ENCODE measurements at regions not wholly inside any gene's neighbourhood (a gene's known extent, or its start where the extent isn't known, plus 50 kb on each side); places are given as distances from the start of the nearest gene placed in this dataset.

DNA sequence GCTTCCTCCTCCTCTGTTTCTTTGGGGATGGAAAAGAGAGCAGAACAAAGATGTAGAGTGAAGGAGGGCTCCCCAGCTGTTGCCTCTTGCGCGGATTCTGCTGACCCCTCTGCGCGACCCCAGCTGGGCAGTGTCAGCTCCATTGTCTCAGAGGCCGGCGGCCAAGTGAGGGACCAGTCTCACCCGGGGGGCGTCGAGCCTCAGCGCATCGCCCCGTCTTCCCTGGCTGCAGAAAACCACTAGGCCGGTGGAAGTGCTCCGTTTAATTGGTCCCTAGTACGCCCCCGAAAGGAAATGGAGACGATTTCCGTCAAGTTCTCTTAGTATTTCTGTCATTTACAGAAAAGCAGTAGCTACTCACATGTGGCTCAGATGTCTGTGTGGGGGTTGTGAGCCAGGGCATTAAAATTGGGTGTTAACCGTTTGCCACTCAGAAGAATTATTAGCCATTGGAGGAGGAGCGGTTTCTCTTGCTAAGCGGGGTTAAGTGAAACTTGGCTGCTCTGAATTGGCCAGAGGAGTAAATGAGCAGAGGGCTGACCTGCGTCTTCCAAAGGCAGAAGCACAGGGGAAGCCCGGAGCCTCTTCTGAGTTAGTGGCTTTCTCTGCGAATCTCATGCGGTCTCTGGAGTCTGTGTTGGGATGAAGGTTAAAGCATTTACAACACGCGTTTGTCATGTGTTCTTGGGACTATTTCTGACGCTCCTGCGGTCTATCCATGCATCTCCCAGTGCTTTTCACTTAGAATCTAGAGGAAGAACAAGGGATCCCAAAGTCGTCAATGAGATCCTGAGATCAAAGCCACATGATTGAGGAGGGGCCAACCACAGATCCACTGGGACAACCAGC lies 132.8 kb upstream of the MYO16 start:
- H3K4me3 ChIP-seq (replicated peaks in 1 of 2; ENCODE audit: low read depth in 2 of 2, low read length in 2 of 2) = peak overlapping the region; percentile 7 to 31
- peak; percentile 6 to 19 for DNase-seq (ENCODE audit: low read depth in 2 of 2)
- TF ChIP-seq, protein P1, sequence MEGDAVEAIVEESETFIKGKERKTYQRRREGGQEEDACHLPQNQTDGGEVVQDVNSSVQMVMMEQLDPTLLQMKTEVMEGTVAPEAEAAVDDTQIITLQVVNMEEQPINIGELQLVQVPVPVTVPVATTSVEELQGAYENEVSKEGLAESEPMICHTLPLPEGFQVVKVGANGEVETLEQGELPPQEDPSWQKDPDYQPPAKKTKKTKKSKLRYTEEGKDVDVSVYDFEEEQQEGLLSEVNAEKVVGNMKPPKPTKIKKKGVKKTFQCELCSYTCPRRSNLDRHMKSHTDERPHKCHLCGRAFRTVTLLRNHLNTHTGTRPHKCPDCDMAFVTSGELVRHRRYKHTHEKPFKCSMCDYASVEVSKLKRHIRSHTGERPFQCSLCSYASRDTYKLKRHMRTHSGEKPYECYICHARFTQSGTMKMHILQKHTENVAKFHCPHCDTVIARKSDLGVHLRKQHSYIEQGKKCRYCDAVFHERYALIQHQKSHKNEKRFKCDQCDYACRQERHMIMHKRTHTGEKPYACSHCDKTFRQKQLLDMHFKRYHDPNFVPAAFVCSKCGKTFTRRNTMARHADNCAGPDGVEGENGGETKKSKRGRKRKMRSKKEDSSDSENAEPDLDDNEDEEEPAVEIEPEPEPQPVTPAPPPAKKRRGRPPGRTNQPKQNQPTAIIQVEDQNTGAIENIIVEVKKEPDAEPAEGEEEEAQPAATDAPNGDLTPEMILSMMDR (IDR thresholded peaks at IDR 0.05; ENCODE audit: low read depth, low read length) = no peak

DNA sequence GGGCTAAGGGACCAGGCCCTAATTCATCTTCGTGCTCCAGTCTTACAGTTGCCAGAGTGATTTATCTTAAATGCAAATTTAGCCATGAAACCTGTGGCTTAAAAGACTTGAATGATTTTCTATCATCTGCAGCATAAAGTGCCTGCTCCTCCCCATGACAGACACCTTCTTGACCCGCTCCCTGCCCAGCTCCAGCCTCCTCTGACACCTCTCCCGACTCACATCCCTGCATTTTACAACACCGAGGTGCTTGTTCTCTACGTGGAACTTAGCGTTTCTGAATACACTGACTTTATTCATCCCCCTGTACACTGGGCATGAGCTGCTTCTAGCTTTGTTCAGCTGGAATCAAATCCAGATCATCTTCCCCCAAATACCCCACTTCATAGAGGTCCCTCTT lies 128.7 kb upstream of the MYO16 start:
- no peak for DNase-seq (ENCODE audit: low read depth in 2 of 2)
- TF ChIP-seq, protein P1 (IDR thresholded peaks at IDR 0.05; ENCODE audit: low read depth, low read length) = no peak
- no peak overlapping the region for H3K4me3 ChIP-seq (replicated peaks in 1 of 2; ENCODE audit: low read depth in 2 of 2, low read length in 2 of 2)

DNA sequence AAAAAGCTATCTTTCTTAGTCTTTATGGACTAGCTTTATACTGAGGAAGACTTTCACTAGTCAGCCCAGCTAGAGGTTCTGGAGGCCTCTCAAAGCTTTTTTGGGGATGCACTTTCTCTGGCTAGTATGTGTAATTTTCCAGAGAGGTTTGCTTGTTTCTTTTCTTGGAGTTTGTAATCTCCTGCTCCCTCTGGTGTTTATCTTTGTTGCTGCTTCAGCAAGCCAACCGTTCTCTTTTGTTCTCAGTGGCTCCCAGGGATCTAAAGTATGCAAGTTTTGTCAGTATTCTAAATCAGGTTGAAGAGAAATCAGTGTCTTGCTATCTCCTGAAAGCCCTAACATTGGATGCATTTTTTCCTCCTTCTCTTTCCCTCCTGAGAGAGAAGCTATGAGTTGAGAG lies 121.1 kb upstream of the MYO16 start:
- H3K4me3 ChIP-seq (replicated peaks in 1 of 2; ENCODE audit: low read depth in 2 of 2, low read length in 2 of 2) = no peak overlapping the region
- peak; percentile 48 to 65 for DNase-seq (ENCODE audit: low read depth in 2 of 2)
- TF ChIP-seq, protein P1 (IDR thresholded peaks at IDR 0.05; ENCODE audit: low read depth, low read length) = peak; percentile 66

DNA sequence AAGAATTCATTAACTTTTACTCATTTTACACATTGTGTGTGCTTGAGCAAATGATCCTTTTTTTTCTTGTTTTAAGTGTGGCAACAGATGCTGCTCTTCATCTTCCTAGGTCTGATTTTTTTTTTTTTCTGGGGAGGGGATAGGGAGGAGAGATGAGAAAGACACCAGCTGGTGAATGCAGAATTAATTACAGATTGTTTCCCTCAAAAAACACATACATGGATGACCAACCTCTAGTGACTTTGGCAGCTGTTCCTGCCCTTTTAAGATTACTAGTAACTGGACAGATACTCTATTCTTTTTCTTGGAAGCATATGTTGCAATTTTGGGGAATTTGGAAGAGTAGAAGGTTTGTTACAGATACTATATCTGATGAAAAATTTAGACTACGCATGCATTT lies 103.6 kb upstream of the MYO16 start:
- H3K4me3 ChIP-seq (replicated peaks in 1 of 2; ENCODE audit: low read depth in 2 of 2, low read length in 2 of 2) = no peak overlapping the region
- DNase-seq (ENCODE audit: low read depth in 2 of 2) = no peak
- TF ChIP-seq, protein P1 (IDR thresholded peaks at IDR 0.05; ENCODE audit: low read depth, low read length) = no peak

DNA sequence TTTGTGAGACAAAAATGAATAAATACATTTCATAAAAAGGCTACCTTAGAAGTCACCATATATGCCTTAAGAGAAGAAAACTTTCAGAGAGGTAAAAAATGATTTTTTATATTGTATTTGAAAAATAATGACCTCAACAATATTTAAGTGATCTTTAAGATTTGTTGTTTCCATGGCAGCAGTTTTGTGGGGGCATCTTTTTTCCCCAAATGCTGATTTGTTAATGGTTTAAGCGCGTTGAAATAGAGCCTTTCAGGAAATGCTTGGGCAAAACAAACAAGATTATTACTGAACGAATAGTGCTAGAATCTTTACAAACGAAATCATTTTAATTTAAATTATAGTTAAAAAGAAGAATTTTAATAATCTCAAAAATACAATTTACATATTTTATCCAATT lies 103.1 kb upstream of the MYO16 start:
- TF ChIP-seq, protein P1 (IDR thresholded peaks at IDR 0.05; ENCODE audit: low read depth, low read length) = no peak
- no peak for DNase-seq (ENCODE audit: low read depth in 2 of 2)
- H3K4me3 ChIP-seq (replicated peaks in 1 of 2; ENCODE audit: low read depth in 2 of 2, low read length in 2 of 2) = no peak overlapping the region

DNA sequence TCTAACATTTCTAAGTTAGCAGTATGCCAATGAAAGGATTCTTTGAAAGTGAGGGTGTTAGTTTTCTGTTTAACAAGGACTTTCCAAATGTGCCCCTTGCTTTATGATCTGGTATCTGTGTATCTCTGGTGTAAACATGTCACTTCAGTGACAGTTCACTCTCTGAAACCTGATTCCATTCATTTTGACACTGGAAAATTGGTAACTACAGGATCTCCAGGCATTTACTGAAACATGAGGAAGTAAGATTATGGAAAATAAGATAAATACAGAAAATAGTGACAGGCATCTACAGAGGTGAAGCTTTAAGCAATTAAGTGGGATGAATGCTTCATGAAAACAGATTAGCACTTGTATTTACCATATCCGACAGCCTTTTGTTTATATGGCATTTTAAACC lies 101.6 kb upstream of the MYO16 start:
- no peak overlapping the region for H3K4me3 ChIP-seq (replicated peaks in 1 of 2; ENCODE audit: low read depth in 2 of 2, low read length in 2 of 2)
- DNase-seq (ENCODE audit: low read depth in 2 of 2) = no peak
- TF ChIP-seq, protein P1 (IDR thresholded peaks at IDR 0.05; ENCODE audit: low read depth, low read length) = no peak

Data from cardiac fibroblast (primary cell).